ENCODE measurements at regions not wholly inside any gene's neighbourhood (a gene's known extent, or its start where the extent isn't known, plus 50 kb on each side); places are given as distances from the start of the nearest gene placed in this dataset.

DNA sequence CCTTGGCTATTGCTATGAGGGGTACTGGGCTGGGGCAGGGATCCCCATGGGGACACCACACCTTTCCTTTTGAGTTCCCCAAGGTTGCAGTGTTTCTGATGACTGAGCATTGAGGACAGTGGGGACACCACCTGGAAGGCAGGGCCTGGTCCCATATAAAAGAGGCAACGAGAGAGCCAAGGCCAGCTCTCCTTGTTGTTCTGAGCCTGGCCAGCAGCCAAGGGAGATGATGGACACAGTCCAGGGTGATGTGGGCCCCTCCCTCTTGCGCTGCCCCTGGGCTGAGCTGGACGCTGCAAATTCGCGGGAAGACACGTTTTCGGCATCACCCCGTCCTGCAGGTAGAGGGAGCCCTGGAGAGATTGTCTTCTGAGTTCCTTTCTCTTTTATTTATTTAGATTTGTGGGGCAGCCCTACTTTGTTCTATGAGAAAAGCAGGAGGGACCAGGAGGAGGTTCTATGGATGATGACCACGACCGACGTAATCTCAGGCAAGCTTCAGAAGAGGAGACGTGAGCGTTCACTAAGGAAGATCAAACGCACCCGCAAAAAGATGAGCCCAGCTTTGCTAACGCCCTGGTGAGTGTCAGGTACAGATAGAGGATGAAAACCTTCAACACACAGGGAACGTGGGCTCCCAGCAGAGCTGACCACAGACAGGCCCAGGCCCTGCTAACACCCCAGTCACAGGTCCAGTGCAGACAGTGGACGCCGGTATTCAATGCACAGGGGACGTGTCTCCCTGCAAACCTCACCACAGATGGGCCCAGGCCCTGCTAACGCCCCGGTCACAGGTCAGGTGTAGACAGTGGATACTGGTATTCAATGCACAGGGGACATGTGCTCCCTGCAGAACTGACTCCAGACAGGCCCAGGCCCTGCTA lies 97.4 kb downstream of the SHOX start:
- no peak for DNase-seq

DNA sequence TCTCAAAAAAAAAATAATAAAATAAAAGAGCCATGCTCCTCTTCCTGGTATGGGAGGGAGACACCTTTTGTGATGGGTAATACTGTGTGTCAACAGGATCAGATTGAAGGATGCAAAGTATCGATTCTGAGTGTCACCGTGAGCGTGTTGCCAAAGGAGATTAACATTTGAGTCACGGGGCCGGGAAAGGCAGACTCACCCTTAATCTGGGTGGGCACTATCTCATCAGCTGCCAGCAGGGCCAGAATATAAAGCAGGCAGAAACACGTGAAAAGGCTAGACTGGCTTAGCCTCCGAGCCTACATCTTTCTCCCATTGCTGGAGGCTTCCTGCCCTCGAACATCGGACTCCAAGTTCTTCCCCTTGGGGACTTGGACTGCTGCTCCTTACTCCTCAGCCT lies 95.4 kb downstream of the SHOX start:
- DNase-seq, result no peak

DNA sequence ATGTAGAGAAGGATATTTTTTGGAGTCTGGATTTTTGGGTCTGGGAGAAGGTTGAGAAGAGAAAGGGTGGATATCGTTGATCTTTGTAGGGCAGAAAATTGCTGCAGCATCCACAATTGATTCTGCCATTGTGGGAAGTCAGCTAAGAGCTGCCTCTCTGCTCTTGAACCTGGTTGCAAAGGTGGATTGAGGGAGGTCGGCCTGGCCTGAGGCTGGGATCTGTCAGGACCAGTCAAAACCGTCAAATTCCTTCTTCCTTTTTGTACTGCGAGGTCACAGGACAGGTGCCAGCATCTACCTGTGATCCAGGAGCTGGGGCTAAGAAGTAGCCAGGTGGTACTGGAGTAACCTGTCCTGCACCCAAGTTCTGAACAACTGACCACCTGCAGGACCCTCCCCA lies 93.7 kb downstream of the SHOX start:
- DNase-seq, result no peak

DNA sequence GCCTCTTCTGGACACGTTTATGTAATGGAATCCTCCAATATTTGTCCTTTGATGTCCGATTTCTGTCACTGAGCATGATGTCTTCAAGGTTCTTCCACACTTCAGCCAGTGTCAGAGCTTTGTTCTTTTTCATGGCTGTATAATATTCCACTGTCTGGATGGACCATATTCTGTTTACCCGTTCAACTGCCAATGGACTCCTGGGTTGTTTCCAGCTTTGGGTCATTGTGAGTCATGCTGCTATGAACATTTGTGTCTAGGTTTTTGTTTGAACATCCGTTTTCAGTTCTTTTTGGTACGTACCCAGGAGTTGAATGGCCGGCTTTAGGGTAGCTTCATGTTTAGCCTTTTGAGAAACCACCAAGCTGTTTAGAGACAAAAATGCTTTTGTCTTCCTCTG lies 93.2 kb downstream of the SHOX start:
- no peak for DNase-seq

DNA sequence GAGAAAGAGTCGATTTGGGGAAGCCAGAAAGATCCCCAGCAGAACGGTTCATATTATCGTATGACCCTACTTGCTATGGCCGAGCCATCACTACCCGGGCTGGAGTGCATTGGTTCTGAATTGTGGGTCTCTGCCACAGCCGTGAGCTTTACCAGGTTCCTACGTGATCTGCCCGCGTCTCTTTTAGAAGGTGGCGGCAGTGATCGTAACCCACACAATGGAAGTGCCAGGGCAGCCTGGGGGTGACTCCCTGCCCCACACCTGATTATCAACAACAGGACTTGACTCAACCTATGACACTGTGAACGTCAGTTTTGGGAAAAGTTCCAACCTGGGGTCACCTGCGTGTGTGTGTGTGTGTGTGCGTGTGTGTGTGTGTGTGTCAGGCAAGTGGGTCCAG lies 90.8 kb downstream of the SHOX start:
- DNase-seq, result no peak

DNA sequence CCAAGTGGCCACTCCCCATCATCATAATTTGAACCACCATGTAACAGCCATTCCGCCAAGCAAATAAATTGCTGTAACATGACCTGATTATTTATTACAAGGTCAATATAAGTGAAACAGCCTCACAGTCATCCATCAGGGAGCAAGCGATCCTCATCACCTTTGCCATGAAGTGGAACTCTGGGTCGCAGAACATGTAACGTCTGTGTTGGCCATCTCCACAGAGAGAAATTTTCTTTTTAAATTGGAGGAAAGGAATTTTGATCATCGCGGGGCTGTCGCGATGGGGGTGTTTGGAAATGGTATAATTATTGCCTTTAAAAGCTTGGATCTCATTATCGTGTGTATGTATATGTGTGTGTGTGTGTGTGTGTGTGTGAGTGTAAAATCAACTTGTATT lies 90.2 kb downstream of the SHOX start:
- DNase-seq, result no peak

DNA sequence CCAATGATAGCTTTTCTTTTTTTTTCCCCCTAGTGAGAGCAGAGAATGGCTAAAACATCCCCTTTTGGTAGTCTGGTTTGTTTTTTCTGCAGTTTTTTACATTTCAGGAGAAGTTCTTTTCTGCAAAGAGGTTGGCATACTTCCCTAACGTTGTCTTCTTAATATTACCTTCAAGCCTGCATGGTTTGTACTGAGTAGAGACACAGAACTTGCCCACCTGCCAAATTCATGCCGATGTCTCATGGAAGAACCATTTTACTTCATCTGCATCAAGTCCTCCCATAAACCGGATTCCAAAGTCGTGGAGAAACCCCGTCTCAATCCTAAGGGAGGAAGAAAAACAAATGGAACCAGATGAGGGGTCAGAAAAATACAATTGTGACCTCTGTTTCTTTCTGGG lies 89.7 kb downstream of the SHOX start:
- no peak for DNase-seq

DNA sequence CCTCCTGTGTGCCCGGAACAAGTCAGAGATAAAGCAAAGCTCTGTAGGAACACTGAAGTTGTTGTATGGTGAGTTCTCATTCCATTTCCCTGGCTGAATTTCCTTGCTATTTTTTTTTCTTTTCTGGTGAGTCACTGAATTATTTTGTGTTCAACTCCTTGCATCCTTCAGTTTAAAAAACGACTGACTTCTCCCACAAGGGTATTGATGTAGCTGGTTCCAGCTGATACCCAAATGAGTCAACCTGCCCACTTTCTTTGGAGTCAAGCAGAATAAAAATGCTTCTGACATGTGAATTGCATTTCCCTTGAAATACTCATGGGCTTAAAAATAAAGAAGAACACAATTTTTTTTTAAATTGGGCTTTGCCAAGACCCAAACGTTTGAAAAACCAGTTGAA lies 85.5 kb downstream of the SHOX start:
- DNase-seq, result no peak

DNA sequence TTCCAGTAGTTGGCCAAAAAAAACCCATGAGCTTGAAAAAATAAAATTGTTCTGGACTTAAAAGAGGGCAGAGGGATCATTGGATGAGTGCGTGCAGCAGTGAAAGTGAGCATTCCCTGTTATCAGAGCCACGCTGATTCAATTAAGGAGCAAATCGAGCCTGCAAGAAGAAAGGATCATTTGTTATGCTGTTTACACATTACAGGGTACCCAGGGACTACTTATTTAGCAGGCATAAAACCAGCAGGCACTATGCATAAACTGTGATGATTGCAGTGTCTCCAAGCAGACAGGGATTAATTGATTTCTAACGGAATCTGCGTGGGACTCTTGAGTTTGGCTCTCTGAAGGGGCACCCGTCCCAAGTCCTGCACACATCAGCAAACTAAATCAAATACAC lies 83.5 kb downstream of the SHOX start:
- DNase-seq, result no peak

Measured in activated T-cell treated with anti-CD3 and anti-CD28 coated beads, Interleukin-2, amount 50 U/mL, for 48 hours (primary cell).